Esophagus squamous epithelium (tissue), 5 donors: ENCODE measurements at regions not wholly inside any gene's neighbourhood (a gene's known extent, or its start where the extent isn't known, plus 50 kb on each side); places are given as distances from the start of the nearest gene placed in this dataset.

ENCODE experiments used
- DNase-seq: peaks from one replicate; lab custom pipeline; 2025; lab: John Stamatoyannopoulos, UW
- H3K27ac ChIP-seq, 4 donors: fragments of 200-600 bp; sonication (generic); one replicate each; pipeline ENCODE4 v1.5.1; 2016 to 2019; ENCODE audit warnings: mild to moderate bottlenecking in 1 of 4
- H3K27me3 ChIP-seq, 4 donors: fragments of 200-600 bp; sonication (generic); 1 replicate in 3 of 4; 2 replicates in 1 of 4; pipeline versions ENCODE4 v1.5.1 to v1.6.0; 2017 to 2021; ENCODE audit warnings: antibody characterized with exemption in 1 of 4
- H3K36me3 ChIP-seq, 3 donors: fragments of 200-600 bp; sonication (generic); one replicate each; pipeline ENCODE4 v1.5.1; 2016 to 2019
- H3K4me1 ChIP-seq, 3 donors: fragments of 200-600 bp; sonication (generic); one replicate each; pipeline ENCODE4 v1.5.1; 2017 to 2019
- H3K4me3 ChIP-seq, 4 donors: fragments of 200-600 bp; sonication (generic); 1 replicate in 3 of 4; 2 replicates in 1 of 4; pipeline ENCODE4 v1.5.1; 2016 to 2019; ENCODE audit warnings: mild to moderate bottlenecking in 2 of 4, moderate library complexity in 1 of 4
- H3K9me3 ChIP-seq, 3 donors: fragments of 200-600 bp; sonication (generic); one replicate each; pipeline ENCODE4 v1.5.1; 2016 to 2019
- POLR2A ChIP-seq, 4 donors: fragments of 450-650 bp; IDR thresholded peaks; one replicate each; pipeline ENCODE4 v1.6.1; 2017; ENCODE audit warnings: antibody characterized with exemption in 4 of 4, mild to moderate bottlenecking in 4 of 4, moderate library complexity in 3 of 4
- WGBS, 2 donors: methylation state at CpG; one replicate each; pipeline ENCODE4 v1.1.5; 2018; 5-methylcytosine and 5-hydroxymethylcytosine counted together
- intact Hi-C: fragments of 100-400 bp; cut with DNase I; formaldehyde crosslinking; loops from one replicate; pipeline ENCODE4 v1.15.0; 2022
- TF ChIP-seq, protein P1 (sequence below), 6 experiments: fragments of 450-650 bp in 4 of 6; fragments of 200-600 bp in 2 of 6; sonication (generic) in 2 of 6; IDR thresholded peaks; one replicate each; pipeline ENCODE4 v1.5.1; 2016 to 2019; ENCODE audit warnings: antibody characterized with exemption in 6 of 6, mild to moderate bottlenecking in 4 of 6, moderate library complexity in 4 of 6
- donor health status: DM: yes; HTN: yes; CAD: no.

- TF ChIP-seq POLR2A (IDR thresholded peaks at IDR 0.05), result no peak
- TF ChIP-seq, protein P1, sequence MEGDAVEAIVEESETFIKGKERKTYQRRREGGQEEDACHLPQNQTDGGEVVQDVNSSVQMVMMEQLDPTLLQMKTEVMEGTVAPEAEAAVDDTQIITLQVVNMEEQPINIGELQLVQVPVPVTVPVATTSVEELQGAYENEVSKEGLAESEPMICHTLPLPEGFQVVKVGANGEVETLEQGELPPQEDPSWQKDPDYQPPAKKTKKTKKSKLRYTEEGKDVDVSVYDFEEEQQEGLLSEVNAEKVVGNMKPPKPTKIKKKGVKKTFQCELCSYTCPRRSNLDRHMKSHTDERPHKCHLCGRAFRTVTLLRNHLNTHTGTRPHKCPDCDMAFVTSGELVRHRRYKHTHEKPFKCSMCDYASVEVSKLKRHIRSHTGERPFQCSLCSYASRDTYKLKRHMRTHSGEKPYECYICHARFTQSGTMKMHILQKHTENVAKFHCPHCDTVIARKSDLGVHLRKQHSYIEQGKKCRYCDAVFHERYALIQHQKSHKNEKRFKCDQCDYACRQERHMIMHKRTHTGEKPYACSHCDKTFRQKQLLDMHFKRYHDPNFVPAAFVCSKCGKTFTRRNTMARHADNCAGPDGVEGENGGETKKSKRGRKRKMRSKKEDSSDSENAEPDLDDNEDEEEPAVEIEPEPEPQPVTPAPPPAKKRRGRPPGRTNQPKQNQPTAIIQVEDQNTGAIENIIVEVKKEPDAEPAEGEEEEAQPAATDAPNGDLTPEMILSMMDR (IDR thresholded peaks at IDR 0.05), result no peak
- no peak overlapping the region for H3K4me3 ChIP-seq
- 65 to 67% methylated on average over 2 of the region's 2 CpGs for WGBS, 2 donors
These were observed 505.4 kb downstream of the TMEM232 start for GRCh38 chr5:110221036-110221435.

DNA sequence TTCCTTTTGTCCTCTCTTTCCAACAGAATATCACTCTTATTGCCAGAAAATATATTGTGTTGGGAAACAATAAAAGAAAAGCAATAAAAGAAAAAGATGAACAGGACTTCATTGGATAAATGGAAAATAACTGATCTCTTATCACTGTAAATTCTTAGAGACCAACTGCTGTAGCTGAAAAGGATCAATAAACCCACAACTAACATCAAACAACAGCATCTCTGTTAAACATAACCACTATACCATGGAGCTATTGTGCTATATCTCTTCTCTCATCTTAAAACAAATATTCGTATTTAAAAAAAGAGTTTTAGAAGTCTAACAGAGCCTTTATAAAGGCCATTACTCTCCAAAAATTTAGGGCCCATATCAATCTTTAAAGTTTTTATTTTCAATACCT lies 502.4 kb downstream of the TMEM232 start:
- no peak for DNase-seq
- Histone ChIP-seq H3K36me3 (no peaks in the 10 kb centered on the region), H3K4me1 (no peaks in the 10 kb centered on the region), H3K9me3 (peaks cover 0 to 50% (median 14%) of the 10 kb centered on the region in 3 donors), H3K4me3 (no peak overlapping the region), H3K27ac (no peak overlapping the region), H3K27me3 (no peaks in the 10 kb centered on the region)
- TF ChIP-seq, protein P1 (IDR thresholded peaks at IDR 0.05), result no peak
- TF ChIP-seq POLR2A (IDR thresholded peaks at IDR 0.05), result no peak
- intact Hi-C loops, result no loop called here
- WGBS, 2 donors, result 58 to 85% methylated on average over 1 of the region's 1 CpG

More at GRCh38 chr5:110221036-110221435, 505.4 kb downstream of the TMEM232 start:
- intact Hi-C loops, result no loop called here
- DNase-seq, result no peak
- Histone ChIP-seq H3K36me3 (no peaks in the 10 kb centered on the region), H3K9me3 (peaks cover 0 to 48% (median 14%) of the 10 kb centered on the region in 3 donors), H3K27me3 (no peaks in the 10 kb centered on the region), H3K27ac (no peak overlapping the region), H3K4me1 (no peaks in the 10 kb centered on the region)

GRCh38 chr5:110225949-110226348 lies 500.5 kb downstream of the TMEM232 start:
- peaks cover 0 to 33% (median 0%) of the 10 kb centered on the region in 3 donors for H3K9me3 ChIP-seq
- intact Hi-C loops, result no loop called here
- no peak overlapping the region for H3K4me3 ChIP-seq
- H3K4me1 ChIP-seq, result no peaks in the 10 kb centered on the region
- H3K36me3 ChIP-seq, result no peaks in the 10 kb centered on the region
- no peak for DNase-seq
- WGBS, 2 donors, result 79 to 94% methylated on average over 1 of the region's 1 CpG
- no peak overlapping the region for H3K27ac ChIP-seq
- no peaks in the 10 kb centered on the region for H3K27me3 ChIP-seq
- TF ChIP-seq POLR2A (IDR thresholded peaks at IDR 0.05), result no peak
- TF ChIP-seq, protein P1 (IDR thresholded peaks at IDR 0.05), result no peak

DNA sequence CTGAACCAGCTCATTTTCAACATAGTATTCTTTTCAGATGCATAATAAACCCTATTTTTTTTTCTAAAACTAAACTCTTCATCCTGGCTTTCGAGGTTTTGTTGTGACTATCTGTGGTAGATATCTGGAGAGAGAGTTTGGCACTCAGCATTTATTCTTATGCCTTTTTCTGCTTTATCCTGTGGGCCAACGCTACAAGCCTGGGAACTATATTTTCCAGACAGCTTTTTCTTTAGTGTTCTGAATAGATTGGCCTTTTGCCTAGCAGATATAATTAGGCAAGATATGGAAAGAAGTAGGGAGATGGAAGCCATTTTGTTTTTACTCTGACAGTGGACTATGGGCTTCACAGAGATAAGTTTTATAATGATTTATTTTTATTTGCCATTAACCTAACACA lies 486.7 kb downstream of the TMEM232 start:
- Histone ChIP-seq H3K4me3 (no peak overlapping the region), H3K9me3 (no peaks in the 10 kb centered on the region), H3K27me3 (no peaks in the 10 kb centered on the region), H3K27ac (no peak overlapping the region), H3K4me1 (no peaks in the 10 kb centered on the region), H3K36me3 (no peaks in the 10 kb centered on the region)
- 38 to 70% methylated on average over 2 of the region's 2 CpGs for WGBS, 2 donors
- DNase-seq, result no peak
- intact Hi-C loops, result no loop called here
- TF ChIP-seq, protein P1 (IDR thresholded peaks at IDR 0.05), result no peak
- no peak for TF ChIP-seq POLR2A (IDR thresholded peaks at IDR 0.05)

- H3K9me3 ChIP-seq, result no peaks in the 10 kb centered on the region
- no peaks in the 10 kb centered on the region for H3K4me1 ChIP-seq
- intact Hi-C loops, result no loop called here
- TF ChIP-seq POLR2A (IDR thresholded peaks at IDR 0.05), result no peak
- TF ChIP-seq, protein P1 (IDR thresholded peaks at IDR 0.05), result no peak
- H3K36me3 ChIP-seq, result no peaks in the 10 kb centered on the region
- no peak overlapping the region for H3K4me3 ChIP-seq
- no peaks in the 10 kb centered on the region for H3K27me3 ChIP-seq
- 86 to 89% methylated on average over 4 of the region's 4 CpGs for WGBS, 2 donors
- no peak overlapping the region for H3K27ac ChIP-seq
- DNase-seq, result no peak
These were observed 483.5 kb downstream of the TMEM232 start for GRCh38 chr5:110242950-110243349.
